WTC11 (cell line): ENCODE measurements at regions not wholly inside any gene's neighbourhood (a gene's known extent, or its start where the extent isn't known, plus 50 kb on each side); places are given as distances from the start of the nearest gene placed in this dataset.

Experiments used
- ATAC-seq: fragments of 200-7000 bp; cut with Tn5 transposase; 2 replicates; pipeline ENCODE4 v1.10.0; 2021; ENCODE audit warnings: mild to moderate bottlenecking, moderate library complexity
- CTCF ChIA-PET: fragments of 300-600 bp; sonication (Branson Sonifier 250); formaldehyde crosslinking; loops from one replicate; lab custom pipeline; 2021; ENCODE audit warnings: antibody characterized with exemption; lab: Charles Lee
- POLR2A ChIA-PET: fragments of 350-600 bp; sonication (Branson Sonifier 250); formaldehyde crosslinking; loops from one replicate; lab custom pipeline; 2021; ENCODE audit warnings: antibody characterized with exemption; lab: Charles Lee
- DNase-seq: peaks from one replicate; pipeline ENCODE4 v3.0.0; 2021; ENCODE audit warnings: low spot score
- H3K27ac Mint-ChIP-seq: 2 replicates; pipeline ENCODE4 v1.8.0; 2021; ENCODE audit warnings: mixed read lengths
- H3K27me3 Mint-ChIP-seq: 2 replicates; pipeline ENCODE4 v1.8.0; 2021; ENCODE audit warnings: low read depth, mild to moderate bottlenecking, moderate library complexity, mixed read lengths
- H3K36me3 Mint-ChIP-seq: 2 replicates; pipeline ENCODE4 v1.8.0; 2021; ENCODE audit warnings: mixed read lengths
- H3K4me1 Mint-ChIP-seq: 2 replicates; pipeline ENCODE4 v1.8.0; 2022; ENCODE audit warnings: mixed read lengths
- H3K4me3 Mint-ChIP-seq: 2 replicates; pipeline ENCODE4 v1.8.0; 2021; ENCODE audit warnings: mild to moderate bottlenecking, moderate library complexity, mixed read lengths
- H3K9me3 Mint-ChIP-seq: 2 replicates; pipeline ENCODE4 v1.8.0; 2021; ENCODE audit warnings: mixed read lengths
- ATF1 ChIP-seq: sonication (generic); formaldehyde crosslinking; IDR thresholded peaks from 2 replicates; pipeline ENCODE4 v1.8.1; 2023; ENCODE audit warnings: mild to moderate bottlenecking, moderate library complexity, missing genetic modification reagents
- ATF2 ChIP-seq: sonication (generic); formaldehyde crosslinking; IDR thresholded peaks from 2 replicates; pipeline ENCODE4 v1.8.1; 2022; ENCODE audit warnings: low read depth, missing genetic modification reagents, borderline replicate concordance
- ATF6 ChIP-seq: sonication (generic); formaldehyde crosslinking; IDR thresholded peaks from 2 replicates; pipeline ENCODE4 v1.8.1; 2023; ENCODE audit warnings: mild to moderate bottlenecking, missing genetic modification reagents
- CREB1 ChIP-seq: sonication (generic); formaldehyde crosslinking; IDR thresholded peaks from 2 replicates; pipeline ENCODE4 v1.8.0; 2023; ENCODE audit warnings: mild to moderate bottlenecking, missing genetic modification reagents
- EMX1 ChIP-seq: fragments of 250-450 bp; sonication (Bioruptor Pico); IDR thresholded peaks from 2 replicates; pipeline ENCODE4 v1.8.0; 2021; ENCODE audit warnings: mild to moderate bottlenecking
- ETV6 ChIP-seq: sonication (generic); formaldehyde crosslinking; IDR thresholded peaks from 2 replicates; pipeline ENCODE4 v1.8.1; 2022; ENCODE audit warnings: mild to moderate bottlenecking, missing genetic modification reagents
- FOXK1 ChIP-seq: sonication (generic); formaldehyde crosslinking; IDR thresholded peaks from 2 replicates; pipeline ENCODE4 v1.8.0; 2022; ENCODE audit warnings: mild to moderate bottlenecking, moderate library complexity, missing genetic modification reagents
- MAX ChIP-seq: sonication (generic); formaldehyde crosslinking; IDR thresholded peaks from 2 replicates; pipeline ENCODE4 v1.8.0; 2022; ENCODE audit warnings: mild to moderate bottlenecking, missing genetic modification reagents
- NFE2L1 ChIP-seq: sonication (generic); formaldehyde crosslinking; IDR thresholded peaks from 2 replicates; pipeline ENCODE4 v1.8.1; 2023; ENCODE audit warnings: missing genetic modification reagents
- OVOL2 ChIP-seq: fragments of 250-450 bp; sonication (Bioruptor Pico); IDR thresholded peaks from 2 replicates; pipeline ENCODE4 v1.9.0; 2021; ENCODE audit warnings: mild to moderate bottlenecking, borderline replicate concordance
- PRDM15 ChIP-seq: sonication (generic); formaldehyde crosslinking; IDR thresholded peaks from 2 replicates; pipeline ENCODE4 v1.8.0; 2022; ENCODE audit warnings: missing genetic modification reagents
- PREB ChIP-seq: sonication (generic); formaldehyde crosslinking; IDR thresholded peaks from 2 replicates; pipeline ENCODE4 v1.8.1; 2022; ENCODE audit warnings: mild to moderate bottlenecking, missing genetic modification reagents, moderate library complexity, borderline replicate concordance
- PRRX2 ChIP-seq: fragments of 250-450 bp; sonication (Bioruptor Pico); IDR thresholded peaks from 2 replicates; pipeline ENCODE4 v1.8.0; 2021; ENCODE audit warnings: mild to moderate bottlenecking
- RORB ChIP-seq: fragments of 250-450 bp; sonication (Bioruptor Pico); IDR thresholded peaks from 2 replicates; pipeline ENCODE4 v1.9.0; 2021; ENCODE audit warnings: mild to moderate bottlenecking
- SMAD4 ChIP-seq: sonication (generic); formaldehyde crosslinking; IDR thresholded peaks from 2 replicates; pipeline ENCODE4 v1.8.0; 2022; ENCODE audit warnings: mild to moderate bottlenecking, missing genetic modification reagents
- TP53 ChIP-seq: sonication (generic); formaldehyde crosslinking; IDR thresholded peaks from 2 replicates; pipeline ENCODE4 v1.8.1; 2023; ENCODE audit warnings: mild to moderate bottlenecking, missing genetic modification reagents
- ZMAT4 ChIP-seq: fragments of 250-450 bp; sonication (Bioruptor Pico); IDR thresholded peaks from 2 replicates; pipeline ENCODE4 v1.9.0; 2021; ENCODE audit warnings: mild to moderate bottlenecking
- ZNF317 ChIP-seq: sonication (generic); formaldehyde crosslinking; IDR thresholded peaks from 2 replicates; pipeline ENCODE4 v1.8.1; 2023; ENCODE audit warnings: low read depth, mild to moderate bottlenecking, moderate library complexity, missing genetic modification reagents, borderline replicate concordance
- ZNF396 ChIP-seq: fragments of 250-450 bp; sonication (Bioruptor Pico); IDR thresholded peaks from 2 replicates; pipeline ENCODE4 v1.8.0; 2021; ENCODE audit warnings: mild to moderate bottlenecking, moderate library complexity, borderline replicate concordance
- ZNF423 ChIP-seq: fragments of 250-450 bp; sonication (Bioruptor Pico); IDR thresholded peaks from 2 replicates; pipeline ENCODE4 v2.1.2; 2022; ENCODE audit warnings: mild to moderate bottlenecking, moderate library complexity
- ZNF425 ChIP-seq: fragments of 250-450 bp; sonication (Bioruptor Pico); conservative IDR thresholded peaks from 2 replicates; pipeline ENCODE4 v1.9.0; 2021; ENCODE audit warnings: mild to moderate bottlenecking

GRCh38 chr9:14546693-14547092, 146.5 kb downstream of the ZDHHC21 start:
- Mint-ChIP-seq H3K9me3 (peaks cover 22% of the 10 kb centered on the region), H3K27ac (peak overlapping the region; percentile 86), H3K4me3 (no peak overlapping the region), H3K27me3 (no peaks in the 10 kb centered on the region), H3K4me1 (peaks cover 63% of the 10 kb centered on the region), H3K36me3 (peaks cover 21% of the 10 kb centered on the region)
- ATAC-seq (peak; percentile 2), DNase-seq (no peak)
- POLR2A ChIA-PET, result no interaction called here
- no peak for TF ChIP-seq TP53
- TF ChIP-seq ZNF317 (CRISPR knock-in tag), result peak; percentile 73
- TF ChIP-seq, all 79 proteins: peak for 1
- CTCF ChIA-PET, result interaction anchor here (0.6 to 2.2 kb wide), 17 partner anchors 10 to 117 kb away, joined by 3 to 11 read pairs (median 3); no protein-coding TSS in a partner anchor

- Mint-ChIP-seq H3K4me1 (peaks cover 59% of the 10 kb centered on the region), H3K27ac (peak overlapping the region; percentile 46), H3K36me3 (peaks cover 12% of the 10 kb centered on the region), H3K4me3 (no peak overlapping the region), H3K27me3 (no peaks in the 10 kb centered on the region), H3K9me3 (peaks cover 16% of the 10 kb centered on the region)
- TF ChIP-seq ETV6 (CRISPR knock-in tag) (0 out of 2 replicates have a peak, but pooled peaks have one; percentile 55), ZNF423 (CRISPR knock-in tag) (peak; percentile 98), RORB (CRISPR knock-in tag) (no peak)
- ChIA-PET CTCF (no interaction called here), POLR2A (no interaction called here)
- DNase-seq (no peak), ATAC-seq (no peak)
Measured at GRCh38 chr9:14542071-14542470, 151.2 kb downstream of the ZDHHC21 start.

- peaks cover 54% of the 10 kb centered on the region for H3K4me1 Mint-ChIP-seq
- no peak overlapping the region for H3K4me3 Mint-ChIP-seq
- no peaks in the 10 kb centered on the region for H3K36me3 Mint-ChIP-seq
- no peak overlapping the region for H3K27ac Mint-ChIP-seq
- CTCF ChIA-PET, result no interaction called here
- DNase-seq (no peak), ATAC-seq (no peak)
- peaks cover 4% of the 10 kb centered on the region; the same call in 1 of the 2 replicates for H3K9me3 Mint-ChIP-seq
- POLR2A ChIA-PET, result no interaction called here
- peaks cover 2% of the 10 kb centered on the region; the same call in 1 of the 2 replicates for H3K27me3 Mint-ChIP-seq
- no peak for TF ChIP-seq ATF2
- TF ChIP-seq MAX (CRISPR knock-in tag), result no peak
- no peak for TF ChIP-seq ZNF396 (CRISPR knock-in tag)
- no peak for TF ChIP-seq ATF6 (CRISPR knock-in tag)
- no peak for TF ChIP-seq ATF1 (CRISPR knock-in tag)
- no peak for TF ChIP-seq CREB1 (CRISPR knock-in tag)
- TF ChIP-seq PRRX2, result no peak
- no peak for TF ChIP-seq ZNF425 (CRISPR knock-in tag)
- TF ChIP-seq NFE2L1 (CRISPR knock-in tag), result no peak
- no peak for TF ChIP-seq PRDM15 (CRISPR knock-in tag)
- TF ChIP-seq OVOL2 (CRISPR knock-in tag), result no peak
- no peak for TF ChIP-seq FOXK1 (CRISPR knock-in tag)
- TF ChIP-seq PREB (CRISPR knock-in tag), result no peak
- TF ChIP-seq ZMAT4 (CRISPR knock-in tag), result no peak
- no peak for TF ChIP-seq EMX1 (CRISPR knock-in tag)
- no peak for TF ChIP-seq SMAD4 (CRISPR knock-in tag)
Measured at GRCh38 chr9:14538526-14538925, 154.7 kb downstream of the ZDHHC21 start.
